Skeletal muscle tissue (tissue), 3 donors: ENCODE measurements at regions not wholly inside any gene's neighbourhood (a gene's known extent, or its start where the extent isn't known, plus 50 kb on each side); places are given as distances from the start of the nearest gene placed in this dataset.
"Not testable (repeated sequence)": the region's sequence is repeated elsewhere in the genome, so short reads cannot be mapped to it uniquely, and the experiment has no call there.

Experiments used
- H3K27ac ChIP-seq: one replicate; pipeline ENCODE4 v1.7.0; 2013; ENCODE audit warnings: mild to moderate bottlenecking, low read depth, low read length, inconsistent platforms
- H3K27me3 ChIP-seq, 3 donors: one replicate each; pipeline ENCODE4 v1.7.0; 2013; ENCODE audit warnings: low read length in 3 of 3; ENCODE audit not compliant: control insufficient read depth in 3 of 3, insufficient read depth in 3 of 3
- H3K36me3 ChIP-seq, 3 donors: one replicate each; pipeline ENCODE4 v1.7.0; 2013; ENCODE audit warnings: low read length in 3 of 3; ENCODE audit not compliant: control insufficient read depth in 3 of 3, insufficient read depth in 3 of 3
- H3K4me1 ChIP-seq, 3 donors: one replicate each; pipeline ENCODE4 v1.7.0; 2013; ENCODE audit warnings: low read length in 3 of 3, mild to moderate bottlenecking in 3 of 3; ENCODE audit not compliant: control insufficient read depth in 3 of 3, insufficient read depth in 3 of 3
- H3K4me3 ChIP-seq, 3 donors: one replicate each; pipeline ENCODE4 v1.7.0; 2013; ENCODE audit warnings: low read length in 3 of 3
- H3K9ac ChIP-seq, 3 donors: one replicate each; pipeline ENCODE4 v1.7.0; 2013; ENCODE audit warnings: low read length in 3 of 3, mild to moderate bottlenecking in 3 of 3, moderate library complexity in 2 of 3, low read depth in 1 of 3
- H3K9me3 ChIP-seq, 3 donors: one replicate each; pipeline ENCODE4 v1.7.0; 2013; ENCODE audit warnings: low read length in 3 of 3; ENCODE audit not compliant: control insufficient read depth in 3 of 3
- donor health status: Osteomylitis.

DNA sequence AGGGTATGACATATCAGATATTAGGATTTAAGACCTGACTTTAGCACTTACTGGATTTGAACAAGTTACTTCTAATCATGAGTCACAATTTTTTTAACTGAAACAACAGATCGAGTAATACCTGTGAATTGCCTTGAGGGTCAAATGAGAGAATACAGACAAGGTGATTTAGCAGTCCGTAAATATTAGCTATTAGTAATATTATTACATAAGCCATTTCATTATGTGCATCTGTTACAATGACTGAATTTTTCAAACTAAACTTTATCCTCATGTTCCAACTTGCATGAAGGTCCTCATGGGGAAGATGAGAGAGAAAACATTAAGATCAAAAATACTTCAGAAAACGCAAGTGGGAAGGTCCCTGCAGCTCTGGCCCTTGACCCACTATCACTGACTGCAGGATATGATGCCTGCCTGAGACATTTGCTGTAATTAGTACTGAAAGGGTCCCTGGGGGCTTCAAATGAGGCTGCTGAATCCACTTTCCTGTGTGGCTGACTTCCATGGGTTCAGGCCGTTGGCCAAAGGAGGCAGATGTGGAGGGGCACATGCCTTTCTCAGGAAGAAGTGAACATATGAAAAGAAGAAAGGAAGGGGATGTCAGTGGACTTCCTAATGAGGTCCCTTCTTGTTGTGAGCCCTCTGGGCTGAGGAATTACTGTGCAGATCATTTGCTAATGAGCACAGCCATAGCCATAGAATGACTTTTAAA is 441.7 kb downstream of the CDH11 start:
- H3K27ac ChIP-seq: no peak overlapping the region
- no peak overlapping the region for H3K4me3 ChIP-seq
- H3K27me3 ChIP-seq: no peaks in the 10 kb centered on the region
- no peak overlapping the region for H3K9ac ChIP-seq
- peaks cover 0 to 5% (median 0%) of the 10 kb centered on the region in 3 donors for H3K9me3 ChIP-seq
- no peaks in the 10 kb centered on the region for H3K4me1 ChIP-seq
- no peaks in the 10 kb centered on the region for H3K36me3 ChIP-seq

DNA sequence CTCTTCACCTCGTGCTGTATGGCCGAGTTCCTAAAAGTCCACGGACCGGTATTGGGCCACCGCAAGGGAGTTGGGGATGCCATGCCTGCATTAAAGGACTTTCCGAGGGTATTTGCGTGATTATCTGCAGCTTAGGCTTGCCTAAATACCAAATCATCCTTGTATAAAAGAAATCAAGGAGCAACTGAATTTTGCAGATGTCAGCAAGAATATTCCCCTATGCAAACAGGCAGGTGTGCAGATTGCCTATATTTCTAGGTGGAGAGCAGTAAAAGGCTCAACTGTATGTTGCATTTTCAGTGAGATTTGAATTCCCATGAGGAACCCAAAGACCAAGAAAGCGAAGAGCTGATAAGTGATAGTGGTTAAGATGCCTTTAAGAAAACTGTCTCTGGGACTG is 452.3 kb downstream of the CDH11 start:
- Histone ChIP-seq H3K4me1 (no peaks in the 10 kb centered on the region), H3K9ac (no peak overlapping the region), H3K27me3 (no peaks in the 10 kb centered on the region), H3K27ac (no peak overlapping the region), H3K4me3 (no peak overlapping the region), H3K36me3 (no peaks in the 10 kb centered on the region), H3K9me3 (no peaks in the 10 kb centered on the region)

GRCh38 chr16:64667334-64667877 is 454.5 kb downstream of the CDH11 start:
- Histone ChIP-seq H3K27ac (no peak overlapping the region), H3K9me3 (no peaks in the 10 kb centered on the region), H3K27me3 (no peaks in the 10 kb centered on the region), H3K36me3 (no peaks in the 10 kb centered on the region), H3K4me3 (no peak overlapping the region), H3K9ac (no peak overlapping the region), H3K4me1 (no peaks in the 10 kb centered on the region)

- H3K27me3 ChIP-seq, H3K9me3 ChIP-seq, H3K36me3 ChIP-seq: not testable (repeated sequence)
These were observed 459.6 kb downstream of the CDH11 start for GRCh38 chr16:64662312-64662711.

GRCh38 chr16:64659866-64660265 is 462.0 kb downstream of the CDH11 start:
- Histone ChIP-seq H3K27ac (no peak overlapping the region), H3K9me3 (no peaks in the 10 kb centered on the region), H3K4me3 (no peak overlapping the region), H3K4me1 (no peaks in the 10 kb centered on the region), H3K9ac (no peak overlapping the region), H3K27me3 (no peaks in the 10 kb centered on the region), H3K36me3 (no peaks in the 10 kb centered on the region)

More at GRCh38 chr16:64662312-64662711, 459.6 kb downstream of the CDH11 start:
- H3K4me1 ChIP-seq, H3K27ac ChIP-seq, H3K4me3 ChIP-seq, H3K9ac ChIP-seq: not testable (repeated sequence)

DNA sequence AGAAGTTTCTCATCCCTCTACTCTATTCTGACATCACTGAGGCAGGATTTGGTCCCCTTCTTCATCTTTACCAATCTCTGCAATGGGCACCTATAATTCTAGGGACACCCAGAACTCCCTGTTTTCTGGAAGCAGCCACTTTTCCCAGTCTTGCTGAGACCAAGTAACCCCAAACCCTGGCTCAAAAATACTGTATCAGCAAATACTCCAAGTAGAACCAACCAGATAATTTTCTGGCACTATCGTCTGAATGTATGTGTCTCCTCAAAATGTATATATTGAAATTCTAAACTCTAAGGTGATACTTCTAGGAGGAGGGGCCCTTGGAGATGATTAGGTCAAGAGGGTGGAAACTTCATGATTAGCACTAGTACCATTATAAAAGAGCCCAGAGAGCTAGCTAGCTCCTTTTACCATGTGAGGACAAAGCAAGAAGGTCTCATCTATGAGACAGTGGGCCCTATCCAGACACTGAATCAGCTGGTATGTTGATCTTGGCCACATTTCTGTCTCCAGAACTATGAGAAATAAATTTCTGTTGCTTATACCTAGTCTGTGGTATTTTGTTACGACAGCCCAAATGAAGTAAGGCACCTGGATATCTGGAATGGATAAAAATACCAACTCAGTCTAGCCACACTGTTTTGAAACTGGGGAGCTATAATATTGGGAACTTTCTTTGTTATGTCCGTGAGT is 464.4 kb downstream of the CDH11 start:
- Histone ChIP-seq H3K36me3 (no peaks in the 10 kb centered on the region), H3K27me3 (no peaks in the 10 kb centered on the region), H3K4me3 (no peak overlapping the region), H3K27ac (no peak overlapping the region), H3K4me1 (no peaks in the 10 kb centered on the region), H3K9ac (no peak overlapping the region), H3K9me3 (no peaks in the 10 kb centered on the region)

DNA sequence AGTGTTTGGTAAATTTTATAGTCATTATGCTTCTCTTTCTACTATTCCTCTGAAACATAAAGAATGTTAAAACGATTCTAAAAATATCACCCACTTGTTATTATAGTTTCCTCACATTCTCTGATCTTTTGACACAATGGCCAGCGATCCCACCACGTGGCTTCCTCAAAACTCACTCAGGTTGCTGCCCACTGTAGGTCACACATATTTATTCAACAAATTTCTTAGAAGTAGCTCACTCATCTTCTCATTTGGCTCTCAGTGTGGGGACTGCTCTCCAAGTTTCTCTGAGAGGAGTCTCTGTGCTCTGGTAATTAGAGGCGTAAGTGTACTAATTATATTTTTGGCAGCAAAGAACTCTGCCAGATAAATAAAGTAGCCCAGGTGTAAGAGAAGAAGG is 465.4 kb downstream of the CDH11 start:
- H3K9ac ChIP-seq: no peak overlapping the region
- H3K27ac ChIP-seq: no peak overlapping the region
- H3K36me3 ChIP-seq: no peaks in the 10 kb centered on the region
- H3K4me3 ChIP-seq: no peak overlapping the region
- no peaks in the 10 kb centered on the region for H3K9me3 ChIP-seq
- no peaks in the 10 kb centered on the region for H3K4me1 ChIP-seq
- no peaks in the 10 kb centered on the region for H3K27me3 ChIP-seq

DNA sequence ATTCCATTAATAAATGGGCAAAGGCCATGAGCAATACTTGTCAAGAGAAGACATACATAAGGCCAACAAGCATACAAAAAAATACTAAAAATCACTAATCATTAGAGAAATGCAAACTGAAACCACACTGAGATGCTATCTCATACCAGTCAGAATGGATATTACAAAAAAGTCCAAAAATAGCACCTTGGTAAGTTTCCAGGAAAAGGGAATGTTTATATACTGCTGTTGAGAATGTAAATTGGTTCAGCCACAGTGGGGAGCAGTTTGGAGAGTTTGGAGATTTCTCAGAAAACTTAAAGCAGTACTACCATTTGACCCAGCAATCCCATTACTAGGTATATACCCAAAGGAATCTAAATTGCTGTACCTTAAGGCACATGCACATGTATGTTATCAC is 467.7 kb downstream of the CDH11 start:
- no peaks in the 10 kb centered on the region for H3K36me3 ChIP-seq
- H3K9ac ChIP-seq: no peak overlapping the region
- H3K27me3 ChIP-seq: no peaks in the 10 kb centered on the region
- no peaks in the 10 kb centered on the region for H3K4me1 ChIP-seq
- no peak overlapping the region for H3K27ac ChIP-seq
- H3K4me3 ChIP-seq: no peak overlapping the region
- no peaks in the 10 kb centered on the region for H3K9me3 ChIP-seq

DNA sequence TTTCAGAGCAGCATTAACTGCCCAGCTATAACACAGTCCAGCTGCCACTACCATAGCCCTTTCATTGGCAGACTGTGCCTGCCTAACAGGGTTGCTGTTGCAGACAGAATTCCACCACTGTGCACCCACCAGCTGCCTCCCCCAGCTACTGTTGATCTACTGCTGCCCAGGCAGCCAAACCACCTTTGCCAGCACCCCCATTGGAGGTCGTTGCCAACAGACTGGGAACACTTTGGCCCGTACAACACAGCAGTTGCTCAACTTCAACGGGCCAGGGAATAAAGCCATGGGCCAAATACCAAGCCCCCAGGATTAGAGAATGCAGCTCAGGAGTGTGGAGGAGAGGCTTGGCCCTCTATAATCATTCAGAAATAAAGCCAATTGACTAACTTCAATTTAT is 473.6 kb downstream of the CDH11 start:
- Histone ChIP-seq H3K9ac (no peak overlapping the region), H3K36me3 (no peaks in the 10 kb centered on the region), H3K27ac (no peak overlapping the region), H3K4me1 (no peaks in the 10 kb centered on the region), H3K4me3 (no peak overlapping the region), H3K9me3 (no peaks in the 10 kb centered on the region), H3K27me3 (no peaks in the 10 kb centered on the region)

DNA sequence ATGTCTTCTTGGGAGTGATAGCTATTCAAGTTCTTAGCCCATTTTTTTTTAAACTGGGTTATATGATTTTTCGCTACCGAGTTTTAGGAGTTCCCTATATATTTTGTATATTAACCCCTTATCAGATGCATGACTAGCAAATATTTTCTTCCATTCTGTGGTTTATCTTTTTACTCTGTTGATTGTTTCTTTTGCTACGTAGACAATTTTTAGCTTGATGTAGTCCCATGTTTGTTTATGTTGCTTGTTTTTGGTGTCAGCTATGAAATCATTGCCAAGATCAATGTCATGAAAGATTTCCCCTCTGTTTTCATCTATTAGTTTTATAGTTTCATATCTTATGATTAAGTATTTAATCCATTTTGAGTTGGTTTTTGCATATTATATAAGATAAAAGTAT is 480.5 kb downstream of the CDH11 start:
- no peaks in the 10 kb centered on the region for H3K36me3 ChIP-seq
- H3K27ac ChIP-seq: no peak overlapping the region
- no peaks in the 10 kb centered on the region for H3K9me3 ChIP-seq
- H3K27me3 ChIP-seq: no peaks in the 10 kb centered on the region
- no peak overlapping the region for H3K4me3 ChIP-seq
- no peaks in the 10 kb centered on the region for H3K4me1 ChIP-seq
- no peak overlapping the region for H3K9ac ChIP-seq
